GM12878 (cell line): ENCODE measurements at regions not wholly inside any gene's neighbourhood (a gene's known extent, or its start where the extent isn't known, plus 50 kb on each side); places are given as distances from the start of the nearest gene placed in this dataset.

ENCODE experiments used
- ATAC-seq: fragments of 200-7000 bp; cut with Tn5 transposase; 3 replicates; pipeline ENCODE4 v1.9.1; 2020; ENCODE audit warnings: mild to moderate bottlenecking, moderate library complexity
- BruUV-seq: library from RNA; stranded (reverse); fragments of 400-500 nt; replicated peaks from 2 replicates; lab custom pipeline; 2021; lab: Mats Ljungman, UMichigan
- CTCF ChIA-PET: fragments of 300-600 bp; sonication (Branson Sonifier 250); formaldehyde crosslinking; extraction: SDS; loops from one replicate; lab custom pipeline; 2021; ENCODE audit warnings: inconsistent platforms; lab: Yijun Ruan, JAX
- POLR2A ChIA-PET: fragments of 350-600 bp; formaldehyde crosslinking; extraction: SDS; loops from one replicate; lab custom pipeline; 2021; ENCODE audit warnings: inconsistent platforms; lab: Charles Lee
- RAD21 ChIA-PET: fragments of 300-600 bp; sonication (Branson Sonifier 250); formaldehyde crosslinking; loops from one replicate; lab custom pipeline; 2023; ENCODE audit warnings: antibody characterized with exemption; ENCODE audit not compliant: unreplicated experiment; lab: Charles Lee
- SMC1A ChIA-PET: fragments of 300-600 bp; sonication (Branson Sonifier 250); formaldehyde crosslinking; loops from one replicate; lab custom pipeline; 2023; ENCODE audit not compliant: unreplicated experiment, uncharacterized antibody; lab: Charles Lee
- DNase-seq: peaks from one replicate; pipeline ENCODE4 v3.0.0-alpha.2; 2011; ENCODE audit warnings: low read depth, low spot score
- FAIRE-seq: peaks from 3 replicates; lab custom pipeline; 2011; peaks lifted over from hg19 to GRCh38; lab: Jason Lieb, UNC
- H2AFZ ChIP-seq: 2 replicates; pipeline ENCODE4 v1.6.0; 2011; ENCODE audit warnings: low read depth, low read length, control low read depth; ENCODE audit not compliant: control insufficient read depth
- H3K27ac ChIP-seq: 2 replicates; pipeline ENCODE4 v1.5.1; 2011; ENCODE audit warnings: control low read depth; ENCODE audit not compliant: control insufficient read depth, insufficient read depth
- H3K27me3 ChIP-seq, 2 experiments: replicated peaks in 1 of 2; 2 replicates each; pipeline versions ENCODE4 v1.6.0 to v1.6.1; 2011; ENCODE audit warnings: low read length in 1 of 2; ENCODE audit not compliant: control insufficient read depth in 2 of 2, insufficient read depth in 2 of 2
- H3K36me3 ChIP-seq, 2 experiments: 2 replicates each; pipeline ENCODE4 v1.5.1; 2011; ENCODE audit warnings: low read length in 1 of 2; ENCODE audit not compliant: control insufficient read depth in 2 of 2, insufficient read depth in 2 of 2
- H3K4me1 ChIP-seq: 2 replicates; pipeline ENCODE4 v1.6.1; 2011; ENCODE audit warnings: mild to moderate bottlenecking, low read length, moderate library complexity, mixed read lengths; ENCODE audit not compliant: control insufficient read depth, insufficient read depth
- H3K4me2 ChIP-seq: 2 replicates; pipeline ENCODE4 v1.6.0; 2011; ENCODE audit warnings: control low read depth; ENCODE audit not compliant: control insufficient read depth, insufficient read depth
- H3K4me3 ChIP-seq: fragments of 200-600 bp; sonication (generic); 2 replicates; pipeline ENCODE4 v1.5.1; 2016
- H3K79me2 ChIP-seq: 2 replicates; pipeline ENCODE4 v1.6.0; 2011; ENCODE audit warnings: low read length; ENCODE audit not compliant: control insufficient read depth, insufficient read depth
- H3K9ac ChIP-seq: 2 replicates; pipeline ENCODE4 v1.8.0; 2011; ENCODE audit warnings: low read length, control low read depth, mixed read lengths; ENCODE audit not compliant: control insufficient read depth, insufficient read depth
- H3K9me3 ChIP-seq: replicated peaks from 3 replicates; pipeline ENCODE4 v1.5.1; 2011; ENCODE audit warnings: mild to moderate bottlenecking, low read length; ENCODE audit not compliant: control insufficient read depth, insufficient read depth
- H4K20me1 ChIP-seq: 2 replicates; pipeline ENCODE4 v1.6.0; 2011; ENCODE audit not compliant: control insufficient read depth, insufficient read depth
- BMI1 ChIP-seq: fragments of 450-650 bp; IDR thresholded peaks from 2 replicates; pipeline ENCODE4 v1.6.1; 2016; ENCODE audit warnings: mild to moderate bottlenecking, moderate library complexity, borderline replicate concordance
- CREM ChIP-seq: IDR thresholded peaks from 2 replicates; pipeline ENCODE4 v1.6.1; 2014; ENCODE audit warnings: antibody characterized with exemption, low read depth
- FOXK2 ChIP-seq: fragments of 450-650 bp; IDR thresholded peaks from 2 replicates; pipeline ENCODE4 v1.6.1; 2017; ENCODE audit warnings: mild to moderate bottlenecking, moderate library complexity
- IRF3 ChIP-seq: fragments of 450-650 bp; IDR thresholded peaks from 2 replicates; pipeline ENCODE4 v1.6.1; 2014; ENCODE audit warnings: mild to moderate bottlenecking
- IRF4 ChIP-seq: IDR thresholded peaks from 2 replicates; pipeline ENCODE4 v1.6.1; 2011; ENCODE audit warnings: low read depth, low read length
- JUNB ChIP-seq: IDR thresholded peaks from 2 replicates; pipeline ENCODE4 v1.6.1; 2016; ENCODE audit warnings: antibody characterized with exemption, mild to moderate bottlenecking
- MAX ChIP-seq: IDR thresholded peaks from 2 replicates; pipeline ENCODE4 v1.6.1; 2012; ENCODE audit warnings: low read depth, low read length, improper control_type of control experiment
- MEF2B ChIP-seq: fragments of 450-650 bp; IDR thresholded peaks from 2 replicates; pipeline ENCODE4 v1.6.1; 2018; ENCODE audit warnings: mild to moderate bottlenecking, moderate library complexity; ENCODE audit not compliant: partially characterized antibody, poor library complexity, severe bottlenecking
- NFXL1 ChIP-seq: fragments of 450-650 bp; IDR thresholded peaks from 2 replicates; pipeline ENCODE4 v1.6.1; 2017; ENCODE audit warnings: antibody characterized with exemption, mild to moderate bottlenecking, borderline replicate concordance
- PKNOX1 ChIP-seq: fragments of 450-650 bp; IDR thresholded peaks from 2 replicates; pipeline ENCODE4 v1.6.1; 2016; ENCODE audit warnings: mild to moderate bottlenecking
- SMC3 ChIP-seq: IDR thresholded peaks from 2 replicates; pipeline ENCODE4 v1.6.1; 2011; ENCODE audit warnings: low read length, improper control_type of control experiment, borderline replicate concordance
- SP1 ChIP-seq: IDR thresholded peaks from one replicate; pipeline ENCODE4 v1.6.1; 2011; ENCODE audit warnings: low read depth, low read length
- STAT3 ChIP-seq: IDR thresholded peaks from 2 replicates; pipeline ENCODE4 v1.6.1; 2011; ENCODE audit warnings: low read depth, low read length, improper control_type of control experiment
- ZNF24 ChIP-seq: fragments of 450-650 bp; IDR thresholded peaks from 2 replicates; pipeline ENCODE4 v1.6.1; 2017; ENCODE audit warnings: antibody characterized with exemption, mild to moderate bottlenecking
- ZNF622 ChIP-seq: fragments of 450-650 bp; IDR thresholded peaks from 2 replicates; pipeline ENCODE4 v1.6.1; 2017; ENCODE audit warnings: mild to moderate bottlenecking, inconsistent platforms
- ZSCAN29 ChIP-seq: fragments of 450-650 bp; IDR thresholded peaks from 2 replicates; pipeline ENCODE4 v1.6.1; 2017; ENCODE audit warnings: mild to moderate bottlenecking, moderate library complexity
- WGBS: methylation state at CpG from one replicate; pipeline ENCODE4 v1.1.6; 2016; ENCODE audit warnings: low lambda C conversion rate; ENCODE audit not compliant: insufficient replicate concordance, insufficient coverage; ENCODE audit errors: missing lambda C conversion rate; 5-methylcytosine and 5-hydroxymethylcytosine counted together
- in situ Hi-C: fragments of 300-500 bp; cut with MboI; formaldehyde crosslinking; loops from 9 replicates; pipeline ENCODE4 v1.14.3; 2018; ENCODE audit warnings: mixed read lengths
- intact Hi-C: fragments of 100-400 bp; cut with micrococcal nuclease; formaldehyde crosslinking; loops from one replicate; pipeline ENCODE4 v1.14.2; 2022; ENCODE audit not compliant: unreplicated experiment
- TF ChIP-seq, protein P1 (sequence below): fragments of 450-650 bp; conservative IDR thresholded peaks from 2 replicates; pipeline ENCODE4 v1.6.1; 2017; ENCODE audit warnings: mild to moderate bottlenecking, moderate library complexity
- TF ChIP-seq, protein P2 (sequence below): fragments of 450-650 bp; IDR thresholded peaks from 2 replicates; pipeline ENCODE4 v1.6.1; 2018; ENCODE audit warnings: mild to moderate bottlenecking, low read depth, moderate library complexity; ENCODE audit not compliant: partially characterized antibody

GRCh38 chr14:54299410-54300363 lies 97.1 kb upstream of the CDKN3 start:
- Histone ChIP-seq H3K9ac (no peak overlapping the region), H3K27ac (no peak overlapping the region), H3K9me3 (no peaks in the 10 kb centered on the region), H3K4me1 (no peaks in the 10 kb centered on the region), H3K79me2 (no peaks in the 10 kb centered on the region), H3K4me2 (no peak overlapping the region), H4K20me1 (no peaks in the 10 kb centered on the region), H3K27me3 (no peaks in the 10 kb centered on the region), H2AFZ (no peak overlapping the region), H3K36me3 (no peaks in the 10 kb centered on the region), H3K4me3 (no peak overlapping the region)
- 43% methylated on average over 16 of the region's 16 CpGs for WGBS
- ChIA-PET SMC1A (no interaction called here), POLR2A (no interaction called here), CTCF (no interaction called here), RAD21 (no interaction called here)
- intact Hi-C loops (no loop called here), in situ Hi-C loops (no loop called here)
- no TSS peak for BruUV-seq
- FAIRE-seq: no peak
- no peak for ATAC-seq
- DNase-seq: no peak
- TF ChIP-seq IRF4: no peak
- TF ChIP-seq MEF2B: no peak
- no peak for TF ChIP-seq PKNOX1
- no peak for TF ChIP-seq FOXK2
- TF ChIP-seq IRF3: no peak
- no peak for TF ChIP-seq CREM
- no peak for TF ChIP-seq MAX
- no peak for TF ChIP-seq SP1
- no peak for TF ChIP-seq STAT3
- no peak for TF ChIP-seq BMI1
- TF ChIP-seq, protein P1, sequence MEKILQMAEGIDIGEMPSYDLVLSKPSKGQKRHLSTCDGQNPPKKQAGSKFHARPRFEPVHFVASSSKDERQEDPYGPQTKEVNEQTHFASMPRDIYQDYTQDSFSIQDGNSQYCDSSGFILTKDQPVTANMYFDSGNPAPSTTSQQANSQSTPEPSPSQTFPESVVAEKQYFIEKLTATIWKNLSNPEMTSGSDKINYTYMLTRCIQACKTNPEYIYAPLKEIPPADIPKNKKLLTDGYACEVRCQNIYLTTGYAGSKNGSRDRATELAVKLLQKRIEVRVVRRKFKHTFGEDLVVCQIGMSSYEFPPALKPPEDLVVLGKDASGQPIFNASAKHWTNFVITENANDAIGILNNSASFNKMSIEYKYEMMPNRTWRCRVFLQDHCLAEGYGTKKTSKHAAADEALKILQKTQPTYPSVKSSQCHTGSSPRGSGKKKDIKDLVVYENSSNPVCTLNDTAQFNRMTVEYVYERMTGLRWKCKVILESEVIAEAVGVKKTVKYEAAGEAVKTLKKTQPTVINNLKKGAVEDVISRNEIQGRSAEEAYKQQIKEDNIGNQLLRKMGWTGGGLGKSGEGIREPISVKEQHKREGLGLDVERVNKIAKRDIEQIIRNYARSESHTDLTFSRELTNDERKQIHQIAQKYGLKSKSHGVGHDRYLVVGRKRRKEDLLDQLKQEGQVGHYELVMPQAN: no peak
- TF ChIP-seq JUNB: no peak
- no peak for TF ChIP-seq ZNF24
- no peak for TF ChIP-seq NFXL1
- TF ChIP-seq, protein P2, sequence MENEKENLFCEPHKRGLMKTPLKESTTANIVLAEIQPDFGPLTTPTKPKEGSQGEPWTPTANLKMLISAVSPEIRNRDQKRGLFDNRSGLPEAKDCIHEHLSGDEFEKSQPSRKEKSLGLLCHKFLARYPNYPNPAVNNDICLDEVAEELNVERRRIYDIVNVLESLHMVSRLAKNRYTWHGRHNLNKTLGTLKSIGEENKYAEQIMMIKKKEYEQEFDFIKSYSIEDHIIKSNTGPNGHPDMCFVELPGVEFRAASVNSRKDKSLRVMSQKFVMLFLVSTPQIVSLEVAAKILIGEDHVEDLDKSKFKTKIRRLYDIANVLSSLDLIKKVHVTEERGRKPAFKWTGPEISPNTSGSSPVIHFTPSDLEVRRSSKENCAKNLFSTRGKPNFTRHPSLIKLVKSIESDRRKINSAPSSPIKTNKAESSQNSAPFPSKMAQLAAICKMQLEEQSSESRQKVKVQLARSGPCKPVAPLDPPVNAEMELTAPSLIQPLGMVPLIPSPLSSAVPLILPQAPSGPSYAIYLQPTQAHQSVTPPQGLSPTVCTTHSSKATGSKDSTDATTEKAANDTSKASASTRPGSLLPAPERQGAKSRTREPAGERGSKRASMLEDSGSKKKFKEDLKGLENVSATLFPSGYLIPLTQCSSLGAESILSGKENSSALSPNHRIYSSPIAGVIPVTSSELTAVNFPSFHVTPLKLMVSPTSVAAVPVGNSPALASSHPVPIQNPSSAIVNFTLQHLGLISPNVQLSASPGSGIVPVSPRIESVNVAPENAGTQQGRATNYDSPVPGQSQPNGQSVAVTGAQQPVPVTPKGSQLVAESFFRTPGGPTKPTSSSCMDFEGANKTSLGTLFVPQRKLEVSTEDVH: no peak
- TF ChIP-seq ZNF622: no peak
- no peak for TF ChIP-seq SMC3
- TF ChIP-seq ZSCAN29: no peak
